GM23338 (cell line): ENCODE measurements at regions not wholly inside any gene's neighbourhood (a gene's known extent, or its start where the extent isn't known, plus 50 kb on each side); places are given as distances from the start of the nearest gene placed in this dataset.

ENCODE experiments used
- ATAC-seq: fragments of 200-7000 bp; cut with Tn5 transposase; 3 replicates; pipeline ENCODE4 v1.9.1; 2020
- DNase-seq: peaks from one replicate; pipeline ENCODE4 v3.0.0-alpha.2; 2015; ENCODE audit warnings: low spot score
- H2AFZ ChIP-seq: fragments of 200-600 bp; sonication (generic); 2 replicates; pipeline ENCODE4 v1.8.0; 2016; ENCODE audit warnings: antibody characterized with exemption, mild to moderate bottlenecking, moderate library complexity
- H3F3A ChIP-seq: fragments of 200-600 bp; sonication (generic); replicated peaks from 2 replicates; pipeline ENCODE4 v1.8.0; 2017; ENCODE audit warnings: antibody characterized with exemption, mixed run types, low read depth
- H3K27ac ChIP-seq: fragments of 200-600 bp; sonication (generic); 2 replicates; pipeline ENCODE4 v1.6.1; 2016; ENCODE audit warnings: low read depth
- H3K27me3 ChIP-seq: fragments of 200-600 bp; sonication (generic); 2 replicates; pipeline ENCODE4 v1.8.0; 2016; ENCODE audit warnings: mild to moderate bottlenecking, mixed run types, moderate library complexity; ENCODE audit not compliant: insufficient read depth
- H3K36me3 ChIP-seq: fragments of 200-600 bp; sonication (generic); 2 replicates; pipeline ENCODE4 v1.8.0; 2016; ENCODE audit warnings: mild to moderate bottlenecking; ENCODE audit not compliant: insufficient read depth
- H3K4me1 ChIP-seq: fragments of 200-600 bp; sonication (generic); 2 replicates; pipeline ENCODE4 v1.8.0; 2016; ENCODE audit warnings: mild to moderate bottlenecking, moderate library complexity; ENCODE audit not compliant: insufficient read depth
- H3K4me2 ChIP-seq: fragments of 200-600 bp; sonication (generic); 2 replicates; pipeline ENCODE4 v1.7.1; 2017; ENCODE audit warnings: mixed run types
- H3K4me3 ChIP-seq: fragments of 200-600 bp; sonication (generic); 2 replicates; pipeline ENCODE4 v1.6.1; 2016; ENCODE audit warnings: mixed run types
- H3K79me2 ChIP-seq: fragments of 200-600 bp; sonication (generic); replicated peaks from 2 replicates; pipeline ENCODE4 v1.8.0; 2017; ENCODE audit warnings: mild to moderate bottlenecking; ENCODE audit not compliant: insufficient read depth
- H3K9me2 ChIP-seq: fragments of 200-600 bp; sonication (generic); 2 replicates; pipeline ENCODE4 v1.8.0; 2017; ENCODE audit not compliant: insufficient read depth
- H4K20me1 ChIP-seq: fragments of 200-600 bp; sonication (generic); replicated peaks from 2 replicates; pipeline ENCODE4 v1.8.0; 2017; ENCODE audit warnings: mild to moderate bottlenecking; ENCODE audit not compliant: insufficient read depth
- H3K27ac Mint-ChIP-seq: 2 replicates; pipeline ENCODE4 v1.8.0; 2020; ENCODE audit warnings: inconsistent platforms, mild to moderate bottlenecking, moderate library complexity, mixed read lengths
- H3K27me3 Mint-ChIP-seq: 3 replicates; pipeline ENCODE4 v1.8.0; 2022; ENCODE audit warnings: low read depth, mild to moderate bottlenecking, moderate library complexity, mixed read lengths, inconsistent platforms; ENCODE audit not compliant: insufficient read depth, poor library complexity
- H3K36me3 Mint-ChIP-seq: 3 replicates; pipeline ENCODE4 v1.8.0; 2021; ENCODE audit warnings: low read depth, mild to moderate bottlenecking, inconsistent platforms, moderate library complexity, mixed read lengths
- H3K4me1 Mint-ChIP-seq: 3 replicates; pipeline ENCODE4 v1.8.0; 2020; ENCODE audit warnings: mild to moderate bottlenecking, inconsistent platforms, mixed read lengths
- H3K4me3 Mint-ChIP-seq: 3 replicates; pipeline ENCODE4 v1.8.0; 2021; ENCODE audit warnings: moderate library complexity, mild to moderate bottlenecking, inconsistent platforms, mixed read lengths
- H3K9me3 Mint-ChIP-seq: 3 replicates; pipeline ENCODE4 v1.8.0; 2020; ENCODE audit warnings: moderate library complexity, mild to moderate bottlenecking, inconsistent platforms, mixed read lengths
- CREB1 ChIP-seq: fragments of 250-450 bp; sonication (Bioruptor Pico); IDR thresholded peaks from 2 replicates; pipeline ENCODE4 v1.5.0; 2020; ENCODE audit warnings: low read depth, mild to moderate bottlenecking, moderate library complexity
- ETS1 ChIP-seq: IDR thresholded peaks from 2 replicates; pipeline ENCODE4 v1.6.1; 2016; ENCODE audit warnings: antibody characterized with exemption
- EZH2 ChIP-seq: fragments of 200-600 bp; sonication (generic); IDR thresholded peaks from one replicate; pipeline ENCODE4 v1.8.0; 2017; ENCODE audit warnings: antibody characterized with exemption, mild to moderate bottlenecking, low read depth; ENCODE audit not compliant: unreplicated experiment
- EZH2phosphoT487 ChIP-seq: fragments of 200-600 bp; sonication (generic); IDR thresholded peaks from one replicate; pipeline ENCODE4 v1.8.1; 2018; ENCODE audit warnings: antibody characterized with exemption; ENCODE audit not compliant: unreplicated experiment
- JUNB ChIP-seq: IDR thresholded peaks from one replicate; pipeline ENCODE4 v1.6.1; 2016; ENCODE audit warnings: antibody characterized with exemption; ENCODE audit not compliant: unreplicated experiment
- POLR2AphosphoS5 ChIP-seq: IDR thresholded peaks from 2 replicates; pipeline ENCODE4 v1.6.1; 2016; ENCODE audit warnings: antibody characterized with exemption, low read depth
- STAT1 ChIP-seq: IDR thresholded peaks from one replicate; pipeline ENCODE4 v1.6.1; 2016; ENCODE audit warnings: antibody characterized with exemption; ENCODE audit not compliant: unreplicated experiment
- ZNF114 ChIP-seq: fragments of 250-450 bp; sonication (Bioruptor Pico); IDR thresholded peaks from 2 replicates; pipeline ENCODE4 v1.5.0; 2020; ENCODE audit warnings: mild to moderate bottlenecking, moderate library complexity
- ZNF331 ChIP-seq: fragments of 250-450 bp; sonication (Bioruptor Pico); IDR thresholded peaks from 2 replicates; pipeline ENCODE4 v1.5.0; 2020; ENCODE audit warnings: low read depth, mild to moderate bottlenecking, moderate library complexity
- ZNF462 ChIP-seq: fragments of 250-450 bp; sonication (Bioruptor Pico); IDR thresholded peaks from 2 replicates; pipeline ENCODE4 v1.5.0; 2020; ENCODE audit warnings: mild to moderate bottlenecking, moderate library complexity
- TF ChIP-seq, protein P1 (sequence below): IDR thresholded peaks from one replicate; pipeline ENCODE4 v1.6.1; 2018; ENCODE audit warnings: antibody characterized with exemption; ENCODE audit not compliant: unreplicated experiment

DNA sequence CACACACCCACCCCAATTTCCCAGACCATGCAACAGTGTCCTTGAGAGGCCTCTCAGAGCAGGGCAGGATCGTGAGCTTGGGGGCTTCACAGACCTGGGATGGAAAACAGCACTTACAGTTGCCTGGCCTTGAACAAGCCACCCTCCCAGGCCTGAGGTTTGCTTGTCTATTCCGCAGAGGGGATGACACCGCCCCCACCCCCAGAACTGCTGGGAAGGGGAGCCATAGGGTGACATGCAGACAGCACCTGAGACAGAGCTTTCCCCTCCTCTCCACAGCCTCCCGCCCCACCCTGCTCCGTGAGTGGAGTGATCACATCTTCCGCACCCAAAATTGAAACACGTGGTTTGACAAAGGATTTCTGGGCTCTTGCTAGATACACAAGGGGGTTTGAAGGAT is 131.5 kb upstream of the TNRC6C start:
- no peak overlapping the region for H3K4me3 ChIP-seq
- no peaks in the 10 kb centered on the region for H3K9me2 ChIP-seq
- H3K36me3 ChIP-seq: no peaks in the 10 kb centered on the region
- TF ChIP-seq ZNF462 (CRISPR knock-in tag): no peak
- no peak for TF ChIP-seq EZH2
- no peak for TF ChIP-seq STAT1
- TF ChIP-seq ZNF331 (CRISPR knock-in tag): no peak
- no peak for TF ChIP-seq EZH2phosphoT487
- TF ChIP-seq, protein P1, sequence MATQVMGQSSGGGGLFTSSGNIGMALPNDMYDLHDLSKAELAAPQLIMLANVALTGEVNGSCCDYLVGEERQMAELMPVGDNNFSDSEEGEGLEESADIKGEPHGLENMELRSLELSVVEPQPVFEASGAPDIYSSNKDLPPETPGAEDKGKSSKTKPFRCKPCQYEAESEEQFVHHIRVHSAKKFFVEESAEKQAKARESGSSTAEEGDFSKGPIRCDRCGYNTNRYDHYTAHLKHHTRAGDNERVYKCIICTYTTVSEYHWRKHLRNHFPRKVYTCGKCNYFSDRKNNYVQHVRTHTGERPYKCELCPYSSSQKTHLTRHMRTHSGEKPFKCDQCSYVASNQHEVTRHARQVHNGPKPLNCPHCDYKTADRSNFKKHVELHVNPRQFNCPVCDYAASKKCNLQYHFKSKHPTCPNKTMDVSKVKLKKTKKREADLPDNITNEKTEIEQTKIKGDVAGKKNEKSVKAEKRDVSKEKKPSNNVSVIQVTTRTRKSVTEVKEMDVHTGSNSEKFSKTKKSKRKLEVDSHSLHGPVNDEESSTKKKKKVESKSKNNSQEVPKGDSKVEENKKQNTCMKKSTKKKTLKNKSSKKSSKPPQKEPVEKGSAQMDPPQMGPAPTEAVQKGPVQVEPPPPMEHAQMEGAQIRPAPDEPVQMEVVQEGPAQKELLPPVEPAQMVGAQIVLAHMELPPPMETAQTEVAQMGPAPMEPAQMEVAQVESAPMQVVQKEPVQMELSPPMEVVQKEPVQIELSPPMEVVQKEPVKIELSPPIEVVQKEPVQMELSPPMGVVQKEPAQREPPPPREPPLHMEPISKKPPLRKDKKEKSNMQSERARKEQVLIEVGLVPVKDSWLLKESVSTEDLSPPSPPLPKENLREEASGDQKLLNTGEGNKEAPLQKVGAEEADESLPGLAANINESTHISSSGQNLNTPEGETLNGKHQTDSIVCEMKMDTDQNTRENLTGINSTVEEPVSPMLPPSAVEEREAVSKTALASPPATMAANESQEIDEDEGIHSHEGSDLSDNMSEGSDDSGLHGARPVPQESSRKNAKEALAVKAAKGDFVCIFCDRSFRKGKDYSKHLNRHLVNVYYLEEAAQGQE: no peak
- no peak for TF ChIP-seq POLR2AphosphoS5
- TF ChIP-seq ZNF114: no peak
- no peak for TF ChIP-seq JUNB
- no peak for TF ChIP-seq CREB1 (CRISPR knock-in tag)
- TF ChIP-seq ETS1: no peak
- no peak overlapping the region for H2AFZ ChIP-seq
- no peak overlapping the region for H3K27ac ChIP-seq
- no peaks in the 10 kb centered on the region for H3K79me2 ChIP-seq
- H3K27me3 ChIP-seq: no peaks in the 10 kb centered on the region
- peaks cover 21% of the 10 kb centered on the region for H3F3A ChIP-seq
- H3K4me1 Mint-ChIP-seq: peaks cover 60% of the 10 kb centered on the region
- H4K20me1 ChIP-seq: no peaks in the 10 kb centered on the region
- no peak for DNase-seq
- no peak overlapping the region for H3K27ac Mint-ChIP-seq
- H3K4me2 ChIP-seq: no peak overlapping the region
- H3K27me3 Mint-ChIP-seq: peaks cover 20% of the 10 kb centered on the region
- no peaks in the 10 kb centered on the region for H3K36me3 Mint-ChIP-seq
- no peak overlapping the region for H3K4me3 Mint-ChIP-seq
- H3K4me1 ChIP-seq: peaks cover 15% of the 10 kb centered on the region
- no peak for ATAC-seq
- H3K9me3 Mint-ChIP-seq: no peaks in the 10 kb centered on the region; the same call in 1 of the 3 replicates
